ENCODE measurements at regions not wholly inside any gene's neighbourhood (a gene's known extent, or its start where the extent isn't known, plus 50 kb on each side); places are given as distances from the start of the nearest gene placed in this dataset.

GRCh38 chr6:3614918-3615317 lies 136.6 kb downstream of the PXDC1 start:
- TF ChIP-seq, protein P1, sequence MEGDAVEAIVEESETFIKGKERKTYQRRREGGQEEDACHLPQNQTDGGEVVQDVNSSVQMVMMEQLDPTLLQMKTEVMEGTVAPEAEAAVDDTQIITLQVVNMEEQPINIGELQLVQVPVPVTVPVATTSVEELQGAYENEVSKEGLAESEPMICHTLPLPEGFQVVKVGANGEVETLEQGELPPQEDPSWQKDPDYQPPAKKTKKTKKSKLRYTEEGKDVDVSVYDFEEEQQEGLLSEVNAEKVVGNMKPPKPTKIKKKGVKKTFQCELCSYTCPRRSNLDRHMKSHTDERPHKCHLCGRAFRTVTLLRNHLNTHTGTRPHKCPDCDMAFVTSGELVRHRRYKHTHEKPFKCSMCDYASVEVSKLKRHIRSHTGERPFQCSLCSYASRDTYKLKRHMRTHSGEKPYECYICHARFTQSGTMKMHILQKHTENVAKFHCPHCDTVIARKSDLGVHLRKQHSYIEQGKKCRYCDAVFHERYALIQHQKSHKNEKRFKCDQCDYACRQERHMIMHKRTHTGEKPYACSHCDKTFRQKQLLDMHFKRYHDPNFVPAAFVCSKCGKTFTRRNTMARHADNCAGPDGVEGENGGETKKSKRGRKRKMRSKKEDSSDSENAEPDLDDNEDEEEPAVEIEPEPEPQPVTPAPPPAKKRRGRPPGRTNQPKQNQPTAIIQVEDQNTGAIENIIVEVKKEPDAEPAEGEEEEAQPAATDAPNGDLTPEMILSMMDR (conservative IDR thresholded peaks at IDR 0.05; ENCODE audit: low read depth in 2 of 2) = no peak
- TF ChIP-seq CREB1 (CRISPR knock-in tag; IDR thresholded peaks at IDR 0.05; ENCODE audit: low read depth) (no peak), EZH2 (IDR thresholded peaks at IDR 0.05; ENCODE audit: low read depth, unreplicated experiment) (no peak), NANOG (IDR thresholded peaks at IDR 0.05; ENCODE audit: borderline replicate concordance) (no peak), REST (IDR thresholded peaks at IDR 0.05; ENCODE audit: unreplicated experiment) (no peak), POLR2AphosphoS5 (IDR thresholded peaks at IDR 0.05; ENCODE audit: low read depth) (no peak), EZH2phosphoT487 (IDR thresholded peaks at IDR 0.05; ENCODE audit: unreplicated experiment) (no peak), ZNF114 (CRISPR knock-in tag; IDR thresholded peaks at IDR 0.05) (no peak), ETS1 (IDR thresholded peaks at IDR 0.05) (no peak), ZNF331 (CRISPR knock-in tag; IDR thresholded peaks at IDR 0.05; ENCODE audit: low read depth) (no peak), JUNB (IDR thresholded peaks at IDR 0.05; ENCODE audit: unreplicated experiment) (no peak), STAT1 (IDR thresholded peaks at IDR 0.05; ENCODE audit: unreplicated experiment) (no peak)
- TF ChIP-seq, protein P2, sequence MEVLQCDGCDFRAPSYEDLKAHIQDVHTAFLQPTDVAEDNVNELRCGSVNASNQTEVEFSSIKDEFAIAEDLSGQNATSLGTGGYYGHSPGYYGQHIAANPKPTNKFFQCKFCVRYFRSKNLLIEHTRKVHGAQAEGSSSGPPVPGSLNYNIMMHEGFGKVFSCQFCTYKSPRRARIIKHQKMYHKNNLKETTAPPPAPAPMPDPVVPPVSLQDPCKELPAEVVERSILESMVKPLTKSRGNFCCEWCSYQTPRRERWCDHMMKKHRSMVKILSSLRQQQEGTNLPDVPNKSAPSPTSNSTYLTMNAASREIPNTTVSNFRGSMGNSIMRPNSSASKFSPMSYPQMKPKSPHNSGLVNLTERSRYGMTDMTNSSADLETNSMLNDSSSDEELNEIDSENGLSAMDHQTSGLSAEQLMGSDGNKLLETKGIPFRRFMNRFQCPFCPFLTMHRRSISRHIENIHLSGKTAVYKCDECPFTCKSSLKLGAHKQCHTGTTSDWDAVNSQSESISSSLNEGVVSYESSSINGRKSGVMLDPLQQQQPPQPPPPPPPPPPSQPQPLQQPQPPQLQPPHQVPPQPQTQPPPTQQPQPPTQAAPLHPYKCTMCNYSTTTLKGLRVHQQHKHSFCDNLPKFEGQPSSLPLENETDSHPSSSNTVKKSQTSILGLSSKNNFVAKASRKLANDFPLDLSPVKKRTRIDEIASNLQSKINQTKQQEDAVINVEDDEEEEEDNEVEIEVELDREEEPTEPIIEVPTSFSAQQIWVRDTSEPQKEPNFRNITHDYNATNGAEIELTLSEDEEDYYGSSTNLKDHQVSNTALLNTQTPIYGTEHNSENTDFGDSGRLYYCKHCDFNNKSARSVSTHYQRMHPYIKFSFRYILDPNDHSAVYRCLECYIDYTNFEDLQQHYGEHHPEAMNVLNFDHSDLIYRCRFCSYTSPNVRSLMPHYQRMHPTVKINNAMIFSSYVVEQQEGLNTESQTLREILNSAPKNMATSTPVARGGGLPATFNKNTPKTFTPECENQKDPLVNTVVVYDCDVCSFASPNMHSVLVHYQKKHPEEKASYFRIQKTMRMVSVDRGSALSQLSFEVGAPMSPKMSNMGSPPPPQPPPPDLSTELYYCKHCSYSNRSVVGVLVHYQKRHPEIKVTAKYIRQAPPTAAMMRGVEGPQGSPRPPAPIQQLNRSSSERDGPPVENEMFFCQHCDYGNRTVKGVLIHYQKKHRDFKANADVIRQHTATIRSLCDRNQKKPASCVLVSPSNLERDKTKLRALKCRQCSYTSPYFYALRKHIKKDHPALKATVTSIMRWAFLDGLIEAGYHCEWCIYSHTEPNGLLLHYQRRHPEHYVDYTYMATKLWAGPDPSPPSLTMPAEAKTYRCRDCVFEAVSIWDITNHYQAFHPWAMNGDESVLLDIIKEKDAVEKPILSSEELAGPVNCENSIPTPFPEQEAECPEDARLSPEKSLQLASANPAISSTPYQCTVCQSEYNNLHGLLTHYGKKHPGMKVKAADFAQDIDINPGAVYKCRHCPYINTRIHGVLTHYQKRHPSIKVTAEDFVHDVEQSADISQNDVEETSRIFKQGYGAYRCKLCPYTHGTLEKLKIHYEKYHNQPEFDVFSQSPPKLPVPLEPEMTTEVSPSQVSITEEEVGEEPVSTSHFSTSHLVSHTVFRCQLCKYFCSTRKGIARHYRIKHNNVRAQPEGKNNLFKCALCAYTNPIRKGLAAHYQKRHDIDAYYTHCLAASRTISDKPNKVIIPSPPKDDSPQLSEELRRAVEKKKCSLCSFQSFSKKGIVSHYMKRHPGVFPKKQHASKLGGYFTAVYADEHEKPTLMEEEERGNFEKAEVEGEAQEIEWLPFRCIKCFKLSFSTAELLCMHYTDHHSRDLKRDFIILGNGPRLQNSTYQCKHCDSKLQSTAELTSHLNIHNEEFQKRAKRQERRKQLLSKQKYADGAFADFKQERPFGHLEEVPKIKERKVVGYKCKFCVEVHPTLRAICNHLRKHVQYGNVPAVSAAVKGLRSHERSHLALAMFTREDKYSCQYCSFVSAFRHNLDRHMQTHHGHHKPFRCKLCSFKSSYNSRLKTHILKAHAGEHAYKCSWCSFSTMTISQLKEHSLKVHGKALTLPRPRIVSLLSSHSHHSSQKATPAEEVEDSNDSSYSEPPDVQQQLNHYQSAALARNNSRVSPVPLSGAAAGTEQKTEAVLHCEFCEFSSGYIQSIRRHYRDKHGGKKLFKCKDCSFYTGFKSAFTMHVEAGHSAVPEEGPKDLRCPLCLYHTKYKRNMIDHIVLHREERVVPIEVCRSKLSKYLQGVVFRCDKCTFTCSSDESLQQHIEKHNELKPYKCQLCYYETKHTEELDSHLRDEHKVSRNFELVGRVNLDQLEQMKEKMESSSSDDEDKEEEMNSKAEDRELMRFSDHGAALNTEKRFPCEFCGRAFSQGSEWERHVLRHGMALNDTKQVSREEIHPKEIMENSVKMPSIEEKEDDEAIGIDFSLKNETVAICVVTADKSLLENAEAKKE (CRISPR knock-in tag; IDR thresholded peaks at IDR 0.05) = no peak
